Neuronal stem cell (in vitro differentiated cells): ENCODE measurements at regions not wholly inside any gene's neighbourhood (a gene's known extent, or its start where the extent isn't known, plus 50 kb on each side); places are given as distances from the start of the nearest gene placed in this dataset.

Experiments
- DNase-seq: peaks from one replicate; pipeline ENCODE4 v3.0.0-alpha.2; 2013; ENCODE audit warnings: low spot score
- H2AFZ ChIP-seq: one replicate; pipeline ENCODE4 v1.6.1; 2013; ENCODE audit warnings: mild to moderate bottlenecking, low read length, inconsistent platforms
- H2AK5ac ChIP-seq: 2 replicates; pipeline ENCODE4 v1.6.1; 2013; ENCODE audit warnings: low read depth, mild to moderate bottlenecking, inconsistent platforms, low read length, moderate library complexity, mixed read lengths
- H2BK120ac ChIP-seq: 2 replicates; pipeline ENCODE4 v1.6.1; 2013; ENCODE audit warnings: low read depth, mild to moderate bottlenecking, inconsistent platforms, low read length, moderate library complexity, mixed read lengths
- H2BK12ac ChIP-seq: one replicate; pipeline ENCODE4 v1.6.1; 2013; ENCODE audit warnings: low read length, inconsistent platforms
- H2BK15ac ChIP-seq: 2 replicates; pipeline ENCODE4 v1.6.1; 2013; ENCODE audit warnings: mild to moderate bottlenecking, low read length, inconsistent platforms, mixed read lengths
- H2BK5ac ChIP-seq: one replicate; pipeline ENCODE4 v1.6.1; 2013; ENCODE audit warnings: inconsistent platforms, mild to moderate bottlenecking, low read length, moderate library complexity
- H3K14ac ChIP-seq: one replicate; pipeline ENCODE4 v1.6.1; 2013; ENCODE audit warnings: low read length, inconsistent platforms
- H3K18ac ChIP-seq: 2 replicates; pipeline ENCODE4 v1.6.1; 2013; ENCODE audit warnings: low read length, inconsistent platforms
- H3K23ac ChIP-seq: 2 replicates; pipeline ENCODE4 v1.6.1; 2013; ENCODE audit warnings: low read depth, mild to moderate bottlenecking, mixed read lengths, low read length, inconsistent platforms; ENCODE audit not compliant: poor library complexity
- H3K27ac ChIP-seq: replicated peaks from 3 replicates; pipeline ENCODE4 v1.5.1; 2013; ENCODE audit warnings: low read length, inconsistent platforms
- H3K27me3 ChIP-seq, 3 experiments: 2 replicates each; pipeline ENCODE4 v1.6.1; 2013; ENCODE audit warnings: low read length in 3 of 3, mild to moderate bottlenecking in 2 of 3, inconsistent platforms in 1 of 3, low read depth in 1 of 3, mixed read lengths in 1 of 3, moderate library complexity in 1 of 3; ENCODE audit not compliant: control insufficient read depth in 3 of 3, insufficient read depth in 3 of 3
- H3K36me3 ChIP-seq, 2 donors: replicated peaks in 1 of 2; 2 replicates each; pipeline ENCODE4 v1.6.1; 2013; ENCODE audit warnings: low read length in 2 of 2; ENCODE audit not compliant: control insufficient read depth in 2 of 2, insufficient read depth in 2 of 2
- H3K4ac ChIP-seq: 2 replicates; pipeline ENCODE4 v1.6.1; 2013; ENCODE audit warnings: inconsistent platforms, mild to moderate bottlenecking, low read length, moderate library complexity
- H3K4me1 ChIP-seq, 2 donors: 1 replicate in 1 of 2; 2 replicates in 1 of 2; pipeline ENCODE4 v1.6.1; 2013; ENCODE audit warnings: low read length in 2 of 2, low read depth in 1 of 2; ENCODE audit not compliant: control insufficient read depth in 2 of 2, insufficient read depth in 1 of 2
- H3K4me2 ChIP-seq: one replicate; pipeline ENCODE4 v1.6.1; 2013; ENCODE audit warnings: mild to moderate bottlenecking, low read length, inconsistent platforms; ENCODE audit not compliant: insufficient read depth, poor library complexity, severe bottlenecking
- H3K4me3 ChIP-seq, 2 donors: 2 replicates each; pipeline ENCODE4 v1.5.1; 2013; ENCODE audit warnings: low read length in 2 of 2, mild to moderate bottlenecking in 2 of 2, inconsistent platforms in 1 of 2, moderate library complexity in 1 of 2
- H3K79me1 ChIP-seq: one replicate; pipeline ENCODE4 v1.6.1; 2013; ENCODE audit warnings: low read depth, mild to moderate bottlenecking, inconsistent platforms, low read length, moderate library complexity
- H3K9ac ChIP-seq: one replicate; pipeline ENCODE4 v1.6.1; 2013; ENCODE audit warnings: mild to moderate bottlenecking, low read depth, low read length, inconsistent platforms; ENCODE audit not compliant: poor library complexity
- H3K9me3 ChIP-seq, 2 donors: replicated peaks in 1 of 2; 2 replicates each; pipeline versions ENCODE3 to v1.6.1; 2013; ENCODE audit warnings: low read length in 2 of 2, mild to moderate bottlenecking in 2 of 2, inconsistent platforms in 1 of 2, low read depth in 1 of 2, mixed read lengths in 1 of 2, moderate library complexity in 1 of 2; ENCODE audit not compliant: control insufficient read depth in 2 of 2, insufficient read depth in 1 of 2
- H4K8ac ChIP-seq: one replicate; pipeline ENCODE4 v1.6.1; 2013; ENCODE audit warnings: low read depth, mild to moderate bottlenecking, inconsistent platforms, low read length, moderate library complexity
- H4K91ac ChIP-seq: one replicate; pipeline ENCODE4 v1.6.1; 2013; ENCODE audit warnings: low read length, low read depth, mild to moderate bottlenecking, inconsistent platforms; ENCODE audit not compliant: poor library complexity
- WGBS, 2 donors: extraction: QIAGEN DNeasy Blood & Tissue Kit; methylation state at CpG; one replicate each; pipeline ENCODE4 v1.1.7; 2013; ENCODE audit warnings: missing lambda C conversion rate in 2 of 2, mixed read lengths in 1 of 2; ENCODE audit not compliant: insufficient read length in 2 of 2, insufficient replicate concordance in 1 of 2; ENCODE audit errors: extremely low coverage in 2 of 2; 5-methylcytosine and 5-hydroxymethylcytosine counted together

DNA sequence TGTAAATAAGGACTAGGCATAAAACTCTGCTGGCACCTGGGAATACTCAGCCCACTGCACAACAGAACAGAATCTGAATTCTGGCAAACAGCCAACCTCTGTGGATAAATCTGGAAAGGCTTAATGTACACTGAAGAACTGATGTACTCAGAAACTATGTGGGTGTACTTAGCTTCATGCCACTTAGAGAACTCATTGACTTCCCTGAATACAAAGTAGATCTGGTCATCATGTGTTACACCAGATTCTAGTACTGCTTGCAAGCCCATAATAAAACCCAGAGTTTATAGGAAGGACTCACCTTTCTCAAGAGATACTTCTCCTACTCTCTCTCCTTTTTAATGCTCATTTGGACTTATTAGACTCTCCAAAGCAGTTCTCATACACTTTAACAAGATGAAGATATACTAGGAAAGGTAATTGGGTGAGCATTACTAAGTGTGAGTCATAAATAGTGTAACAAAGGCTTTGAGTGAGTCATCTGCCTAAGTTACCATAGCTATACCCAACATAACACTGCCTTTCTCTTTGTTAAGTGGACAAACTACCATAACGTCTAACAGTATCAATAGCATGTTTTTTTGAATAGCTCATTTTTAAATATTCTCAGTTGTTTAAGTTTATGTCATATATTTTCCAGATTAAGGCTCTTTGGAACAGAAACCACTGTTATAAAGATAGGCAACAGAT lies 309.1 kb downstream of the MDFIC start:
- no peaks in the 10 kb centered on the region for H3K79me1 ChIP-seq
- H4K8ac ChIP-seq = no peak overlapping the region
- H3K9me3 ChIP-seq = peaks cover 0 to 1% of the 10 kb centered on the region in 2 donors
- no peak overlapping the region for H2BK5ac ChIP-seq
- no peak overlapping the region for H4K91ac ChIP-seq
- no peak overlapping the region for H3K4ac ChIP-seq
- no peak overlapping the region for H3K4me3 ChIP-seq
- no peak for DNase-seq
- no peak overlapping the region for H3K4me2 ChIP-seq
- no peaks in the 10 kb centered on the region for H3K27me3 ChIP-seq
- H3K18ac ChIP-seq = no peak overlapping the region
- H2BK15ac ChIP-seq = no peak overlapping the region
- no peak overlapping the region for H3K23ac ChIP-seq
- no peak overlapping the region for H2BK120ac ChIP-seq
- no peaks in the 10 kb centered on the region for H3K36me3 ChIP-seq
- WGBS, 2 donors = no CpG with 5 or more reads among the region's 1 CpG
- no peak overlapping the region for H2BK12ac ChIP-seq
- H3K9ac ChIP-seq = no peak overlapping the region
- H3K4me1 ChIP-seq = peaks cover 2 to 6% of the 10 kb centered on the region in 2 donors
- H3K14ac ChIP-seq = no peak overlapping the region
- H2AK5ac ChIP-seq = no peak overlapping the region
- H3K27ac ChIP-seq = no peak overlapping the region
- peak overlapping the region; percentile 20 for H2AFZ ChIP-seq

DNA sequence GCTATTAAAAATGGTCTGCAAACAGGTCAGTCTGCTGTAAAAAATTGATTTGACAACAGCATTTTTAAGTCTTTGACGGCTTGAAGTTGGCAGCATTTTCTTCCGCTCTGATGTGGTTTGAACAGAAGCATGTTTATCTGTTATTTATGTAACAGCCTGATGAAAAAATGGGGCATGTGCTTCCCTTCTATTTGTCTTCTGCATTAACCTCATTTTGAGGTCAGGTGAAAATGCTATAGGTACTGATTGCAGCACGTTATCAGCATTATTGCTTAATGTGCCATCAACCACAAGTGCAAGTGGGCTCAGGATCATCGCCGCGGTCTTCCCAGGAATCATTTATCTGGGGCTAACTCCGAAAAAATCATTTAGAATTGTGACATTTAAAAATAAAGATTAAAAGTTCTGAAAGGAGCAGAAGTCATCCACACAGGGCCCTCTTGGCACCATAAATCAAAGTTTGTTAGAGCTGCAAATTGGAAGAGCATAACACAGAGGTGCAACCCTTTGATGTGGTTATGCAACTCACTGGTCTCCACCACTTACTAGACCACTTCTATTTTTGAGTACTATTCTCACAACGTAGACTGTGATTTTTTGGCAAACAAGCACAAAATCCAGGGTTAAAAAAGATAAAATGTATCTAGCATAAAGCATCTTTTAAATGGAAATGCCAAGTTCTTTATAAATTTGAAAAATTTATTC lies 307.7 kb downstream of the MDFIC start:
- no peak overlapping the region for H2BK15ac ChIP-seq
- H4K8ac ChIP-seq = no peak overlapping the region

DNA sequence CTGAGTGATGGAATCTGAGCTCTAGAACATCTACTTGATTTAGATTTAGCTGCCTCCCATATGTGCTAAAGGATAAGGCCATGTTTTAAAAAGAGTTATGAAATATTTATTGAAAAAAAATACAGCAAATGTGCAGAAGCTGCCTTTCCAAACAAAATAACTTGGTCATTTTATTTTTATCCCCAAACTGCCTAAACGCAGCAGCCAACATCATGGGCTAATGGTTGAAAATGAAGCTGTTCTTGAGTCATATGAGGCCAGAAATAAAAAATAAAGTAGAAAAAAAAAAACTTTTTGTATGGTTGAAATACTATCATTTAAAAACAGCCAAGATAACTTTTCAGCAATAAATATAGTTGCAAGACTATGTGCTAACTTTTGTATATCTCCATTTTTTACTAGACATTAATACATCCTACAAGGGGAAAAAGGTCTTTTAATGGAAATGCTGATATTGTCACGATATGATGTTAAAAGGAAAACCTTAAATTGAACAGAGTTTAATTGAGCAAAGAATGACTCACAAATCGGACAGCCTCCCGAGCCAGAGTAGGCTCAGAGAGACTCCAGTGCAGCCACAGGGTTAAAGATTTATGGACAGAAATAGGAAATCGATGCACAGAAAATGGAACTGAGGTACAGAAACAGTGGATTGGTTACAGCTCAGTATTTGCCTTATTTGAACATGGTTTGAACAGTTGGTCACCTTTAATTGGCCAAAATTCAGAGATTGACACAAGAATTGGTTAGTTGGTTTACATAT lies 305.8 kb downstream of the MDFIC start:
- WGBS, 2 donors = no CpG with 5 or more reads among the region's 5 CpGs
- Histone ChIP-seq H2BK120ac (no peak overlapping the region), H3K18ac (no peak overlapping the region), H2BK12ac (no peak overlapping the region), H3K14ac (no peak overlapping the region), H2BK5ac (no peak overlapping the region), H3K27me3 (peaks cover 0 to 3% (median 0%) of the 10 kb centered on the region in 3 experiments), H2AFZ (no peak overlapping the region), H3K4me3 (no peak overlapping the region), H3K9ac (no peak overlapping the region), H3K4me2 (no peak overlapping the region), H4K91ac (no peak overlapping the region), H3K27ac (no peak overlapping the region), H3K23ac (no peak overlapping the region), H3K4ac (no peak overlapping the region), H3K36me3 (no peaks in the 10 kb centered on the region), H3K79me1 (no peaks in the 10 kb centered on the region), H3K4me1 (peaks cover 2 to 6% of the 10 kb centered on the region in 2 donors), H2AK5ac (no peak overlapping the region), H2BK15ac (no peak overlapping the region), H3K9me3 (no peaks in the 10 kb centered on the region), H4K8ac (no peak overlapping the region)
- DNase-seq = no peak

More for the DNA sequence above, 307.7 kb downstream of the MDFIC start:
- no peaks in the 10 kb centered on the region for H3K36me3 ChIP-seq
- H3K4me1 ChIP-seq = peaks cover 2 to 6% of the 10 kb centered on the region in 2 donors
- H3K79me1 ChIP-seq = no peaks in the 10 kb centered on the region
- no peaks in the 10 kb centered on the region for H3K9me3 ChIP-seq
- H2BK5ac ChIP-seq = no peak overlapping the region
- H3K27me3 ChIP-seq = peaks cover 0 to 3% (median 0%) of the 10 kb centered on the region in 3 experiments
- no peak overlapping the region for H3K18ac ChIP-seq
- no CpG with 5 or more reads among the region's 8 CpGs for WGBS, 2 donors
- no peak overlapping the region for H3K9ac ChIP-seq
- no peak overlapping the region for H4K91ac ChIP-seq
- H2BK120ac ChIP-seq = no peak overlapping the region
- H2BK12ac ChIP-seq = no peak overlapping the region
- no peak overlapping the region for H3K27ac ChIP-seq
- no peak overlapping the region for H3K23ac ChIP-seq
- no peak for DNase-seq
- no peak overlapping the region for H3K4me2 ChIP-seq
- H3K14ac ChIP-seq = no peak overlapping the region
- no peak overlapping the region for H2AK5ac ChIP-seq
- H2AFZ ChIP-seq = no peak overlapping the region
- H3K4ac ChIP-seq = no peak overlapping the region
- no peak overlapping the region for H3K4me3 ChIP-seq

DNA sequence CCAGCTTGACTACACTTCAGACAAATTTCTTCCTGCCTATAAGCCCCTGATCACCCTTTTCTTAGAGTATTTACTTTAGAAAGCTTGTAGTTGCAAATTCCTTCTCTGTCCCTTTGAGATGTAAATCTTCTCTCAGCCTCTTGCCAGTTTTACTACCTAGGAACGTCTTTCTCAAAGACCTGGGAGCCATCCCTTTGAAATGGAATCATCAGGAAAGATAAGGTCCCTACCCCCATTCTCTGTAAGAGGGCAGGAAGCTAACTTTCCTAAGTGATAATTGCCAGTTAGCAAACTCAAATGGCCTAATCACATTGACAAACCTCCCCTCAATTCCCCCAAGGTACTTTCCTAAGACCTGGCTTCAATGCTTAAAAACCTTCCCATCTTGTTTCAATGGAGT lies 304.5 kb downstream of the MDFIC start:
- peaks cover 2 to 6% of the 10 kb centered on the region in 2 donors for H3K4me1 ChIP-seq
- peaks cover 0 to 3% (median 0%) of the 10 kb centered on the region in 3 experiments for H3K27me3 ChIP-seq
- no peak overlapping the region for H2BK12ac ChIP-seq
- H3K4me3 ChIP-seq = no peak overlapping the region
- no peak overlapping the region for H3K14ac ChIP-seq
- H4K8ac ChIP-seq = no peak overlapping the region
- no peak overlapping the region for H2BK120ac ChIP-seq
- no peak overlapping the region for H2BK5ac ChIP-seq
- H3K36me3 ChIP-seq = no peaks in the 10 kb centered on the region
- no CpG with 5 or more reads among the region's 1 CpG for WGBS, 2 donors
- H3K18ac ChIP-seq = no peak overlapping the region
- no peak overlapping the region for H3K4ac ChIP-seq
- H3K9ac ChIP-seq = no peak overlapping the region
- no peak overlapping the region for H3K23ac ChIP-seq
- no peaks in the 10 kb centered on the region for H3K9me3 ChIP-seq
- no peaks in the 10 kb centered on the region for H3K79me1 ChIP-seq
- no peak overlapping the region for H2AK5ac ChIP-seq
- H3K4me2 ChIP-seq = no peak overlapping the region
- H2AFZ ChIP-seq = peak overlapping the region; percentile 37
- H2BK15ac ChIP-seq = no peak overlapping the region
- H4K91ac ChIP-seq = no peak overlapping the region
- no peak for DNase-seq
- no peak overlapping the region for H3K27ac ChIP-seq
